Common myeloid progenitor, CD34-positive (primary cell): ENCODE measurements at regions not wholly inside any gene's neighbourhood (a gene's known extent, or its start where the extent isn't known, plus 50 kb on each side); places are given as distances from the start of the nearest gene placed in this dataset.
A peak's percentile ranks its signal among the peaks of the same experiment; 100 is the strongest.

Experiments
- CTCF ChIA-PET: fragments of 350-600 bp; sonication (Branson Sonifier 250); formaldehyde crosslinking; loops from one replicate; lab custom pipeline; 2021; ENCODE audit warnings: antibody characterized with exemption; lab: Charles Lee
- POLR2A ChIA-PET: fragments of 350-600 bp; sonication (Branson Sonifier 250); formaldehyde crosslinking; loops from one replicate; lab custom pipeline; 2021; ENCODE audit warnings: antibody characterized with exemption; lab: Charles Lee
- DNase-seq, 3 donors: peaks; one replicate each; pipeline versions ENCODE4 v3.0.0 to v3.0.0-alpha.2; 2013
- H3K27ac ChIP-seq, 2 experiments: 1 replicate in 1 of 2; 2 replicates in 1 of 2; pipeline ENCODE4 v1.7.0; 2013; ENCODE audit warnings: inconsistent platforms in 2 of 2, low read length in 2 of 2, mild to moderate bottlenecking in 2 of 2, low read depth in 1 of 2, moderate library complexity in 1 of 2; ENCODE audit not compliant: severe bottlenecking in 2 of 2, insufficient read depth in 1 of 2, poor library complexity in 1 of 2
- H3K27me3 ChIP-seq, 5 experiments: replicated peaks in 2 of 5; 1 replicate in 3 of 5; 2 replicates in 2 of 5; pipeline versions ENCODE4 v1.6.1 to v1.7.0; 2013; ENCODE audit warnings: low read length in 4 of 5, mild to moderate bottlenecking in 2 of 5, moderate library complexity in 2 of 5, inconsistent platforms in 1 of 5; ENCODE audit not compliant: insufficient read depth in 5 of 5, control insufficient read depth in 4 of 5
- H3K36me3 ChIP-seq, 4 experiments: 1 replicate in 2 of 4; 2 replicates in 2 of 4; pipeline versions ENCODE4 v1.6.1 to v1.7.0; 2013; ENCODE audit warnings: low read length in 3 of 4, control low read depth in 1 of 4, mild to moderate bottlenecking in 1 of 4; ENCODE audit not compliant: control insufficient read depth in 4 of 4, insufficient read depth in 4 of 4
- H3K4me1 ChIP-seq, 4 experiments: 1 replicate in 3 of 4; 2 replicates in 1 of 4; pipeline versions ENCODE4 v1.6.1 to v1.7.1; 2013; ENCODE audit warnings: low read length in 3 of 4, mild to moderate bottlenecking in 3 of 4, control low read depth in 1 of 4, inconsistent platforms in 1 of 4, moderate library complexity in 1 of 4; ENCODE audit not compliant: control insufficient read depth in 4 of 4, insufficient read depth in 4 of 4; ENCODE audit errors: control extremely low read depth in 1 of 4
- H3K4me3 ChIP-seq, 7 experiments: 1 replicate in 4 of 7; 2 replicates in 3 of 7; pipeline versions ENCODE4 v1.5.1 to v1.7.0; 2013; ENCODE audit warnings: mild to moderate bottlenecking in 7 of 7, low read length in 6 of 7, moderate library complexity in 6 of 7, inconsistent platforms in 2 of 7, low read depth in 2 of 7, control low read depth in 1 of 7; ENCODE audit not compliant: insufficient read depth in 4 of 7, control insufficient read depth in 1 of 7; ENCODE audit errors: extremely low read depth in 1 of 7
- H3K9me3 ChIP-seq, 5 experiments: 1 replicate in 4 of 5; 2 replicates in 1 of 5; pipeline versions ENCODE4 v1.6.1 to v1.7.1; 2013; ENCODE audit warnings: low read length in 4 of 5, mild to moderate bottlenecking in 2 of 5, inconsistent platforms in 1 of 5, low read depth in 1 of 5, moderate library complexity in 1 of 5; ENCODE audit not compliant: control insufficient read depth in 4 of 5, insufficient read depth in 2 of 5; ENCODE audit errors: control extremely low read depth in 1 of 5
- WGBS: methylation state at CpG from one replicate; pipeline ENCODE4 v1.1.5; 2013; ENCODE audit not compliant: insufficient coverage; 5-methylcytosine and 5-hydroxymethylcytosine counted together

DNA sequence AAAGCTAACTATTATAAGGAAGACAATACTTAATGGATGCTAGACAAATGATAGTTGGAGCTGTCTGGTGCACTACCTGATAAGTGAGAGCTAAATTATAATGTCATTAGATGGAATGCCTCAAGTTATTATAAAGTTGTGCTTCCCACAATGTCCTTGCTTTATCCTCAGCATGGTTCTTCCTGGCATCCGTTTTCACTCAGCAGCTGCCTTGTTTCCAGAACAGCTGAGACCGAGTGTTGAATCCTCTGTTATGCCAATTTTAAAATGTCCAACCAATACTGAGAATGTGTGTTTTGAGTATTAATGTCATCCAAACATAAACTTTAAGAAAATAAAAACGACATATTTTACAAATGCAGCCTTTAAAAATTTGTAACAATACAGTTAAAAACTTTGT lies 286.7 kb upstream of the SOX2 start:
- ChIA-PET POLR2A (no interaction called here), CTCF (interaction anchor here (0.5 kb wide), 1 partner anchor 143 kb away, joined by 3 read pairs; no protein-coding TSS in a partner anchor)
- no peak overlapping the region for H3K27ac ChIP-seq
- no peaks in the 10 kb centered on the region for H3K4me1 ChIP-seq
- H3K4me3 ChIP-seq = no peak overlapping the region
- no peaks in the 10 kb centered on the region for H3K36me3 ChIP-seq
- no peaks in the 10 kb centered on the region for H3K9me3 ChIP-seq
- H3K27me3 ChIP-seq = no peaks in the 10 kb centered on the region
- no peak for DNase-seq
- no CpG with 5 or more reads among the region's 3 CpGs for WGBS

DNA sequence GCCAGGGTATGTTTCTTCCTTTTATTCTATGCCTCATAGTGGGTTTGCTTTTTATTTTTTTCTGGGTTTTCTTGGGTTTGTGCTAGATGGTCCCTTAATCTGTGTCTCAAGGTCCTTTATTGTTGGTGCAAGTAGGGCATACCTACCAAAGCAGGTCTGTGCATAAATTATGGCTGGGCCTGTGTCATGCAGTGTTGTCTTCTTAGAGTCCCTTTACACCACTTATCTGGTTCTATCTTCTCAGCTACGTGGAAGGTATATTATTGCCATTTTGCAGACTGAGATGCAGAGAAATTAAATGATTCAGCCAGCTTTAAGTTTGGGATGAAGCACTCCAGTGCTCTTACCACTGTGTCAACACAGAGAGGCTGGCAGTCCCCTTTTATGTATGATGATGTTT lies 293.5 kb upstream of the SOX2 start:
- no peak overlapping the region for H3K4me3 ChIP-seq
- no CpG with 5 or more reads among the region's 1 CpG for WGBS

DNA sequence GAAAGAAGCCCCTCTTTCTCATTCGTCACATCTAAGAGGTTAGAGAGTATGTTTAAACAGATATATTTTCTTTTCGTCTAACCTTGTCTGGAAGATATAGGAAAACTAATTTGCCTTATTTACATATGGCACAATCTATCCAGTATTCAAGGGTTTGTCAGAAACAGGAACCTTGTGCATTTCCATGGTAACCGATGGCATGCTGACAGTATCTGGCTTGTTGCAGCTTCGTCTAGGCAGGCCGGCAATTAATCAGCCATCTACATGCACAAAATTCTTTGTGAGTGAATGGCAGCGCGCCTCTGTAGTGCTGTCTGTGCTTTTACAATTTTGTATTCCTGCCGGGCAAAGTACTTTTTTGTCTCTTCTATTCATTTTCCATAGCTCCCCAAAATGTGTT lies 294.0 kb upstream of the SOX2 start:
- H3K9me3 ChIP-seq = no peaks in the 10 kb centered on the region
- no peaks in the 10 kb centered on the region for H3K4me1 ChIP-seq
- peaks cover 0 to 5% (median 0%) of the 10 kb centered on the region in 5 experiments for H3K27me3 ChIP-seq
- 29% methylated on average over 3 of the region's 8 CpGs for WGBS
- no peak overlapping the region for H3K4me3 ChIP-seq
- H3K36me3 ChIP-seq = no peaks in the 10 kb centered on the region
- ChIA-PET POLR2A (no interaction called here), CTCF (no interaction called here)
- no peak overlapping the region for H3K27ac ChIP-seq
- peak in 2 of 3 donors; percentile 23 to 55 for DNase-seq

More for the DNA sequence above, 293.5 kb upstream of the SOX2 start:
- H3K27ac ChIP-seq = no peak overlapping the region
- POLR2A ChIA-PET = no interaction called here
- no peaks in the 10 kb centered on the region for H3K4me1 ChIP-seq
- H3K36me3 ChIP-seq = no peaks in the 10 kb centered on the region
- peaks cover 0 to 5% (median 0%) of the 10 kb centered on the region in 5 experiments for H3K27me3 ChIP-seq
- DNase-seq = no peak
- no peaks in the 10 kb centered on the region for H3K9me3 ChIP-seq
- CTCF ChIA-PET = no interaction called here

DNA sequence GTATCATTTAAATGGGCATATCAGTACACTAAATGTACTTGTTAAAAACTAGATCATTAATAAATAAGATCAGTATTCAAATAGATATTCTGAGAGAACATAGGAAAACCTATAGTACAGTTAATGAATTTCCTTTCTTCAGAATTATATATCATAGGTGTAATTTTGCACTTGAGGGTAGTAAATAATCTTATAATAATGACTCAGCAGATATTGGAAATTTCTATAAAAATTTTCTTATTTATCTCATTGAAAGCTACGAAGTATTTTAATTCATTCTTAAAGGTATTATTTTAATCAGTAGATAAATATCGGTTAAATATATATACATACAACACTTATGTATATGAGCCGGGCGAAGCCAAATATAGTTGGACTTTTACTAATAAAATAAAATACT lies 300.9 kb upstream of the SOX2 start:
- no peak overlapping the region for H3K27ac ChIP-seq
- ChIA-PET POLR2A (no interaction called here), CTCF (no interaction called here)
- no peaks in the 10 kb centered on the region for H3K36me3 ChIP-seq
- H3K9me3 ChIP-seq = no peaks in the 10 kb centered on the region
- H3K4me3 ChIP-seq = no peak overlapping the region
- H3K27me3 ChIP-seq = no peaks in the 10 kb centered on the region
- H3K4me1 ChIP-seq = no peaks in the 10 kb centered on the region
- DNase-seq = no peak
- no CpG with 5 or more reads among the region's 4 CpGs for WGBS

- CTCF ChIA-PET = no interaction called here
- Histone ChIP-seq H3K4me3 (no peak overlapping the region), H3K36me3 (no peaks in the 10 kb centered on the region), H3K9me3 (no peaks in the 10 kb centered on the region), H3K4me1 (no peaks in the 10 kb centered on the region), H3K27ac (no peak overlapping the region), H3K27me3 (no peaks in the 10 kb centered on the region)
- POLR2A ChIA-PET = no interaction called here
- DNase-seq = no peak
- 96% methylated on average over 7 of the region's 8 CpGs for WGBS
Measured at GRCh38 chr3:181403876-181404660, 307.7 kb upstream of the SOX2 start.

DNA sequence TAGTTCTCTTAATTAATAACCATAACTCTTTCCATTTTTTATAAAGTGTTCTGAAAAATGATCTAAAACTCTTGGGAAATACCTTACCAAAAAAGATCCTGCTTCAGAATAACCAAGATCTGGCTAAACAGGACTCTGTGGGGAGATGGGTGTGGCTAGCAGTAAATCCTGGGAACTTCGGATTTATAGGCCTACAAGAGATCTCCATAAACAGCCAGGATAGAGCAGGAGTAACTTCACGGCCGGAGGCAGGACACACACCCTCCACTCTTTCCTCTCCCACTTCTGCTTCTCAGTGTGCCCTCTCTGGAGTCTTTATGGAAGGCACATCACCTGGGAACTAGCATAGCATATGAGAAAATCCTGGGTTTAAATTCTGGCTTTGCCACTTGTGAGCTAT lies 309.4 kb upstream of the SOX2 start:
- DNase-seq = no peak
- CTCF ChIA-PET = no interaction called here
- no CpG with 5 or more reads among the region's 3 CpGs for WGBS
- Histone ChIP-seq H3K4me1 (no peaks in the 10 kb centered on the region), H3K27ac (no peak overlapping the region), H3K9me3 (no peaks in the 10 kb centered on the region), H3K4me3 (no peak overlapping the region), H3K36me3 (no peaks in the 10 kb centered on the region), H3K27me3 (no peaks in the 10 kb centered on the region)
- POLR2A ChIA-PET = no interaction called here

DNA sequence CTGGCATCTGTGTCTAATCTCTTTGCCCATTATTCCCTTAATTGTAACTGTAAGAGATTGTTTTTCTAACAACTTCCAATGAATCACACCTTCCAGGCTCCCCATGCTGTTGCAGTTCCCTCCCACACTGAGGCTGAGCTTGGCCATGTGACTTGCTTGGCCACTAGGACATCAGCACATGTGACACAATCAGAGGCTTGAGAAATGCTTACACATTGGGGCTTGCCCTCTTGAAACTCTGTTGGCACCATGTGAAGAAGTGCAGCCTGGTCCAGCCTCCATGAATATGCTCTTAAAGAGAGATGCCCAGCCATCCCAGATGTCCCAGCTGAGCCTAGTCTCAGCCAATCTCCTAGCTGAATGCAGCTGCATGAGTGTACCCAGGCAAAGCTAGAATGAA lies 326.8 kb upstream of the SOX2 start:
- H3K36me3 ChIP-seq = no peaks in the 10 kb centered on the region
- ChIA-PET CTCF (interaction anchor here (0.6 kb wide), 1 partner anchor 56 kb away, joined by 3 read pairs; no protein-coding TSS in a partner anchor), POLR2A (no interaction called here)
- no peak overlapping the region for H3K27ac ChIP-seq
- no peak for DNase-seq
- H3K27me3 ChIP-seq = no peaks in the 10 kb centered on the region
- H3K4me3 ChIP-seq = no peak overlapping the region
- peaks cover 0 to 2% (median 0%) of the 10 kb centered on the region in 5 experiments for H3K9me3 ChIP-seq
- no peaks in the 10 kb centered on the region for H3K4me1 ChIP-seq
